SK-N-MC (cell line): ENCODE measurements at regions not wholly inside any gene's neighbourhood (a gene's known extent, or its start where the extent isn't known, plus 50 kb on each side); places are given as distances from the start of the nearest gene placed in this dataset.

ENCODE experiments used
- EZH2 ChIP-seq: fragments of 200-600 bp; sonication (generic); IDR thresholded peaks from one replicate; pipeline ENCODE4 v1.6.1; 2017; ENCODE audit warnings: antibody characterized with exemption
- FOXP2 ChIP-seq: optimal IDR thresholded peaks from 2 replicates; pipeline ENCODE3; 2011; ENCODE audit warnings: mild to moderate bottlenecking, moderate library complexity; ENCODE audit not compliant: insufficient read depth; ENCODE audit errors: extremely low read length, control extremely low read depth
- POLR2AphosphoS5 ChIP-seq: IDR thresholded peaks from 2 replicates; pipeline ENCODE4 v1.6.1; 2012; ENCODE audit warnings: mild to moderate bottlenecking, low read depth, low read length, borderline replicate concordance

GRCh38 chr5:54766748-54767147 lies 218.6 kb downstream of the ESM1 start:
- TF ChIP-seq EZH2 (no peak), POLR2AphosphoS5 (no peak), FOXP2 (no peak)
